ENCODE measurements at regions not wholly inside any gene's neighbourhood (a gene's known extent, or its start where the extent isn't known, plus 50 kb on each side); places are given as distances from the start of the nearest gene placed in this dataset.

DNA sequence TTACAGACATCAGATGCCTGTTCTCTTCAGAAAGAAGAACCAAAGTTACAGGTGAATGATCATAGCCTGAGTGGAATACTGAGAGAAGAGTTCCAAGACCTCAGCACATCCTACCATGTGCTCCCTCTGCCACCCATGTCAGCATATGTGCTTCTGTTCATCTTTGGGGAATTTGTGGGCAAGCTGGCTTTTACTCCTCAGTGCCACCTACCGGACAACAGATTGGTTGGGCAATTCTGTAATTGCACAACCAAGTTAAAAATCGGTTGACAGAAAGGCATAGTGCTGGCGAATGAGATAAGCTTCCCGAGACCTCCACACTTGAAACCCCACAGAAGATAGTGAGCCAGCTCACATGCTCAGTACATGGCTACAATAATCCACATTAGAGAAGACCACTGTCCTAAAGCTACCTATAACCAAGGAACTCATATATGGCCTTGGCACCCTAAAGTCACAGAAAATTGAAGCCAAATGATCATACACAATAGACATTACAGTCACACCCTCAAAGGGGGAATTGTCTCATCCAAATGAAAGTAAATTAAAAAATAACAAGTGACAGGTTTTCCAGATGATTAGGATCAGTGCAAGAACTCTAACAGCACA, 1238.0 kb upstream of the NUDT12 start:
- no peaks in the 10 kb centered on the region for H3K36me3 Mint-ChIP-seq
- no peaks in the 10 kb centered on the region for H3K9me3 ChIP-seq (ENCODE audit: low read length)
- POLR2A ChIA-PET: no interaction called here

DNA sequence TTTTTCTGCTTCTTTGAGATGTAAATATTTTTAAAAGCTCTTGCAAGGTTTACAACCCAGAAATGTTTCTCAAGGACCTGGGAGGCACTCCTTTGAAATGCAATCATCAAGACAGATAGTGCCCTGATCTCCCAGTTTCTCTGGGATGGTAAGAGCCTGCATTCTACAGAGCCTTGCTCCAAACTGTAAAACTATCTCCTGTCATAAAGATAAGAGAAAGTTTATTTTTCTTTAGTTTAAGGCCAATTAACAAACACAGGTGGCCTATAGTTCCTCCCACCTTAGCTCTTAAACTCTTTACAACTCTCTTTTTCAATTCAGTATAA, 1231.1 kb upstream of the NUDT12 start:
- Histone ChIP-seq H3K27ac (ENCODE audit: low read depth, low read length) (no peak overlapping the region), H3K36me3 (ENCODE audit: insufficient read depth, low read length) (no peaks in the 10 kb centered on the region), H3K27me3 (ENCODE audit: insufficient read depth, low read length, poor library complexity, severe bottlenecking) (no peaks in the 10 kb centered on the region), H3K4me3 (ENCODE audit: low read length) (no peak overlapping the region), H3K9me3 (ENCODE audit: low read length) (no peaks in the 10 kb centered on the region), H3K4me1 (ENCODE audit: insufficient read depth, low read length) (no peaks in the 10 kb centered on the region)
- no peak overlapping the region for H3K27ac Mint-ChIP-seq
- H3K27me3 Mint-ChIP-seq: no peaks in the 10 kb centered on the region
- POLR2A ChIA-PET: no interaction called here
- no peaks in the 10 kb centered on the region for H3K4me1 Mint-ChIP-seq
- DNase-seq: no peak
- CTCF ChIA-PET: no interaction called here
- H3K4me3 Mint-ChIP-seq: no peak overlapping the region
- H3K9me3 Mint-ChIP-seq: peaks cover 0 to 19% (median 5%) of the 10 kb centered on the region in 5 donors
- no peaks in the 10 kb centered on the region for H3K36me3 Mint-ChIP-seq

More for the DNA sequence above, 1238.0 kb upstream of the NUDT12 start:
- Mint-ChIP-seq H3K4me1 (no peaks in the 10 kb centered on the region), H3K27ac (no peak overlapping the region), H3K27me3 (no peaks in the 10 kb centered on the region), H3K4me3 (no peak overlapping the region), H3K9me3 (peaks cover 0 to 43% (median 8%) of the 10 kb centered on the region in 5 donors)
- Histone ChIP-seq H3K27me3 (ENCODE audit: insufficient read depth, low read length, poor library complexity, severe bottlenecking) (no peaks in the 10 kb centered on the region), H3K27ac (ENCODE audit: low read depth, low read length) (no peak overlapping the region), H3K4me1 (ENCODE audit: insufficient read depth, low read length) (no peaks in the 10 kb centered on the region), H3K4me3 (ENCODE audit: low read length) (no peak overlapping the region), H3K36me3 (ENCODE audit: insufficient read depth, low read length) (no peaks in the 10 kb centered on the region)
- no peak for DNase-seq
- CTCF ChIA-PET: no interaction called here

DNA sequence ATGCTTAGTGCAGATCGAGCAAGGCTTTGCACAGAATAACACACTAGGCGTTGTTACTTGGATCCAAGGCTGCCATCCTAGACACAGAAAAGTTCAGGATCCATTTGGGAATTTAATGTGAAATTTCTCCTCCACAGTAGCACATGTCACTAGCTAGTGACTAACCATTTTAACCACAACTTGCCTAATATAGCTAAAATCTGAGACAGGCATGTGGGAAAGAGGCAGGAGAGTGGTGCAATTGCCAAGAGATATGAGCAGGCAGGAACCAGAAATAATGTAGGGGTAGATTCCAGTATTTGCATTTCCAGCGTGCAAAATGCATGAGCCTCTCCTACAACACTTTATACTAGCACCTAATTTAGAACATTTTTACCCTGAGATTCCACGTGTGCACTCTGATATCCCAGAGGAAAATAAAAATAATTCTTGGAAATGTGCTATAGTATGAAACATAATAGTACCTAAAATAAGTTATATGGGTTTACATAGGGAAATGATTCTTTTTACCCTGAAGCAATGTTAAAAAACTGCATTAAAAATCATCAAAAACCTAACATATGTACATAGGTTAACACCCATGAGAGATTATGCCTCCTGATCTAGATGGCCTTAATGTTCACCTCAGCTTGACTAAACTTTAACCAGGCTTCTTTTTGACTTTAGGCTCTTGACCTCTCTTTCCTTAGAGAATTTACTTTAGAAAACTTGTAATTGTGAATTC, 1230.6 kb upstream of the NUDT12 start:
- H3K4me1 ChIP-seq (ENCODE audit: insufficient read depth, low read length): no peaks in the 10 kb centered on the region
- ChIA-PET CTCF (no interaction called here), POLR2A (no interaction called here)
- no peak for DNase-seq
- Mint-ChIP-seq H3K4me1 (no peaks in the 10 kb centered on the region), H3K4me3 (no peak overlapping the region), H3K27me3 (no peaks in the 10 kb centered on the region), H3K9me3 (peaks cover 0 to 20% (median 5%) of the 10 kb centered on the region in 5 donors), H3K27ac (no peak overlapping the region), H3K36me3 (no peaks in the 10 kb centered on the region)
- no peaks in the 10 kb centered on the region for H3K27me3 ChIP-seq (ENCODE audit: insufficient read depth, low read length, poor library complexity, severe bottlenecking)
- H3K27ac ChIP-seq (ENCODE audit: low read depth, low read length): no peak overlapping the region
- no peaks in the 10 kb centered on the region for H3K9me3 ChIP-seq (ENCODE audit: low read length)
- H3K36me3 ChIP-seq (ENCODE audit: insufficient read depth, low read length): no peaks in the 10 kb centered on the region
- H3K4me3 ChIP-seq (ENCODE audit: low read length): no peak overlapping the region

DNA sequence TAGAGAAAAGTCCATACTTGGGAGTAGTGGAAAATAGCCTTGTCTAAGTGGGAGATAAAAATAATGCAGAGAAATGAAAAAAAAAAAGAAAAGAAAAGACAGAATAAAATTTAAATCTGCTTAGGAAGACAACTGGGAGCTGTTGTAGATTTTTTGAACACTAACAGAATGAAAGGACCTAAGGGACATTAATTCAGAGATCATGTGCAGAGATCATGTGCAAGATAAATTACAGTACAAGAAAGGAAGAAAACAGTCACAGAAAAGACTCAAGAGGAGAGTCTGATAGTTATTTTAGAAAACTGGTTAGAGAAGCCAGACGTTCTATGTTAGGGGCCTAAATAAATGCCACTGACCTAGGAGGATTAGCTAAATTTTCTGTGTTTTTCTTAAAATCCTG, 1226.8 kb upstream of the NUDT12 start:
- Mint-ChIP-seq H3K36me3 (no peaks in the 10 kb centered on the region), H3K27ac (no peak overlapping the region), H3K4me3 (no peak overlapping the region), H3K4me1 (no peaks in the 10 kb centered on the region), H3K9me3 (peaks cover 2 to 18% (median 17%) of the 10 kb centered on the region in 5 donors), H3K27me3 (no peaks in the 10 kb centered on the region)
- Histone ChIP-seq H3K4me1 (ENCODE audit: insufficient read depth, low read length) (no peaks in the 10 kb centered on the region), H3K4me3 (ENCODE audit: low read length) (no peak overlapping the region), H3K27ac (ENCODE audit: low read depth, low read length) (no peak overlapping the region), H3K36me3 (ENCODE audit: insufficient read depth, low read length) (no peaks in the 10 kb centered on the region), H3K27me3 (ENCODE audit: insufficient read depth, low read length, poor library complexity, severe bottlenecking) (no peaks in the 10 kb centered on the region), H3K9me3 (ENCODE audit: low read length) (no peaks in the 10 kb centered on the region)
- DNase-seq: no peak
- ChIA-PET POLR2A (no interaction called here), CTCF (interaction anchor here (0.6 kb wide), 1 partner anchor 1397 kb away, joined by 3 read pairs; no protein-coding TSS in a partner anchor)

DNA sequence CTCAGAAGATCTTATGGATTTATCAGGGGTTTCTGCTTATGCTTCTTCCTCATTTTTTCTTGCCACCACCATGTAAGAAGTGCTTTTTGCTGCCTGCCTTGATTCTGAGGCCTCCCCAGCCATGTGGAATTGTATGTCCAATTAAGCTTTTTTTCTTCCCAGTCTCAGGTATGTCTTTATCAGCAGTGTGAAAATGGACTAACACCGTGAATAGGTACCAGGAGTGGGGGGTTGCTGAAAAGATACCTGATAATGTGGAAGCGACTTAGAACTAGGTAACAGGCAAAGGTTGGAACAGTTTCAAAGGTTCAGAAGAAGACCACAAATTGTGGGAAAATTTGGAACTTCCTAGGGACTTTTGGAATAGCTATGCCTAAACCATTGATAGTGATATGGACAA, 1222.5 kb upstream of the NUDT12 start:
- POLR2A ChIA-PET: no interaction called here
- H3K4me3 Mint-ChIP-seq: no peak overlapping the region
- CTCF ChIA-PET: no interaction called here

DNA sequence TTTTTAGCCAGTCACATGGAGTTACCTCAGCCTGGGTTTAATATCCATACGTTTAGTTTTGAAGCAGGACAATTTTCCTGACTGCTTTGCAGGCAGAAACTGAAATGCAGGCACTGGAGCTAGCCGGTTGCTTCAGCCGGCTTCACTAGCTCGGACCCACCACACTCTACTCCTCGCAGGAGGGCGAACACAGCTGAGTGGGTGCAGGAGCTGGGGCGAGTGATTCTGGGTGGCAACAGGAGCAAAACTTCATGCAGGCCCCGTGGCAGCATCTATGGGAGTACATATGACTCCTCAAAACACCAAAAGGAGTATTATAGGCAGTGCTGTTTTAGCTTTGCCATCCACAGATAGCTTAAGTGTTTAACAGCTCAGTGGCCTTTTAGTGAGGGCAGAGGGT, 1211.8 kb upstream of the NUDT12 start:
- no peak overlapping the region for H3K4me3 Mint-ChIP-seq
- no peak overlapping the region for H3K27ac Mint-ChIP-seq
- H3K4me3 ChIP-seq (ENCODE audit: low read length): no peak overlapping the region
- no peaks in the 10 kb centered on the region for H3K4me1 Mint-ChIP-seq
- CTCF ChIA-PET: no interaction called here
- no peaks in the 10 kb centered on the region for H3K27me3 Mint-ChIP-seq
- no peak for DNase-seq
- H3K4me1 ChIP-seq (ENCODE audit: insufficient read depth, low read length): no peaks in the 10 kb centered on the region
- peaks cover 0 to 11% (median 4%) of the 10 kb centered on the region in 5 donors for H3K9me3 Mint-ChIP-seq
- H3K27me3 ChIP-seq (ENCODE audit: insufficient read depth, low read length, poor library complexity, severe bottlenecking): no peaks in the 10 kb centered on the region
- POLR2A ChIA-PET: no interaction called here
- no peak overlapping the region for H3K27ac ChIP-seq (ENCODE audit: low read depth, low read length)
- no peaks in the 10 kb centered on the region for H3K9me3 ChIP-seq (ENCODE audit: low read length)
- no peaks in the 10 kb centered on the region for H3K36me3 Mint-ChIP-seq
- no peaks in the 10 kb centered on the region for H3K36me3 ChIP-seq (ENCODE audit: insufficient read depth, low read length)

More for the DNA sequence above, 1222.5 kb upstream of the NUDT12 start:
- DNase-seq: no peak
- Mint-ChIP-seq H3K9me3 (peaks cover 2 to 27% (median 16%) of the 10 kb centered on the region in 5 donors), H3K27ac (no peak overlapping the region), H3K36me3 (no peaks in the 10 kb centered on the region), H3K27me3 (no peaks in the 10 kb centered on the region), H3K4me1 (no peaks in the 10 kb centered on the region)
- no peaks in the 10 kb centered on the region for H3K36me3 ChIP-seq (ENCODE audit: insufficient read depth, low read length)
- no peaks in the 10 kb centered on the region for H3K4me1 ChIP-seq (ENCODE audit: insufficient read depth, low read length)
- H3K9me3 ChIP-seq (ENCODE audit: low read length): no peaks in the 10 kb centered on the region
- no peak overlapping the region for H3K27ac ChIP-seq (ENCODE audit: low read depth, low read length)
- no peak overlapping the region for H3K4me3 ChIP-seq (ENCODE audit: low read length)
- H3K27me3 ChIP-seq (ENCODE audit: insufficient read depth, low read length, poor library complexity, severe bottlenecking): no peaks in the 10 kb centered on the region

DNA sequence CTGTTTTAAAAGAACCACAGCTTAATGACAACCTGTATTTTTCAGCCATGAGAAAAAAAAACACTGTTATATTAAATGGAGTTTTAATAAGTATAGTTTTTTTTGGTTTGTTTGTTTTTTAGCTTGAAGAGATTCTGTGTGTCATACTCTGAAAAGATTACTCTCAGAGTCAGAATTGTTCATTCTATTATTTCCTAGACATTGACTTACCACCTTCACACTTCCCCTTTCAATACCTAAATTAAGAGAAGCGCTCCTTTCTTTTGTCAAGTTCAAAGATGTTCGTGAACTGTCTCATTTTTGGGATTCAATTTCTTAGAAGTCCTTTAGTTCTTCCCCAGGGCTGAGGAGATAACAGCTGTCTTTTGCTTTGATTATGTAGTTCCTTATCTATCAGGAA, 1201.6 kb upstream of the NUDT12 start:
- Histone ChIP-seq H3K36me3 (ENCODE audit: insufficient read depth, low read length) (no peaks in the 10 kb centered on the region), H3K9me3 (ENCODE audit: low read length) (no peaks in the 10 kb centered on the region), H3K4me3 (ENCODE audit: low read length) (no peak overlapping the region), H3K27ac (ENCODE audit: low read depth, low read length) (no peak overlapping the region), H3K27me3 (ENCODE audit: insufficient read depth, low read length, poor library complexity, severe bottlenecking) (no peaks in the 10 kb centered on the region), H3K4me1 (ENCODE audit: insufficient read depth, low read length) (no peaks in the 10 kb centered on the region)
- Mint-ChIP-seq H3K27me3 (no peaks in the 10 kb centered on the region), H3K4me1 (no peaks in the 10 kb centered on the region), H3K27ac (no peak overlapping the region), H3K4me3 (no peak overlapping the region), H3K9me3 (peaks cover 0 to 15% (median 5%) of the 10 kb centered on the region in 5 donors), H3K36me3 (no peaks in the 10 kb centered on the region)
- DNase-seq: no peak
- ChIA-PET POLR2A (no interaction called here), CTCF (no interaction called here)

DNA sequence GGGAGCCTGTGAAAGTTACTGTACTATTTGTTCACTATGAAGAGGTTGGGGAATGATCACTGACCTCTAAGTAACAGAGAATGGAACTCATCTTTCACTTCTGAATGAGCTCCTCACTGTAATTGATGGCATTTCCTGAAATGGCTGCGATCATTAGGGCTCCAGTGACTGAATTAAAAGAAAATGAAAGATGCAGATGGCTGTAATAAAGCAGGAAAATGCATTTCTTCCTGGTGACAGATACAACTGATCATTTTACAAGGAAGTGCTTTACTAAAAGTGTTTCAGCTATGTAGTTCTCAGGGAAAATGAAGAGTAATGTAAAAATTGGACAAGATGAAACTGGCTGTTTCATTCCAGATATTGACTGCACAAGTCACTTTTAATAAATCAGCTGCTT, 1200.6 kb upstream of the NUDT12 start:
- Histone ChIP-seq H3K4me1 (ENCODE audit: insufficient read depth, low read length) (no peaks in the 10 kb centered on the region), H3K36me3 (ENCODE audit: insufficient read depth, low read length) (no peaks in the 10 kb centered on the region), H3K27me3 (ENCODE audit: insufficient read depth, low read length, poor library complexity, severe bottlenecking) (no peaks in the 10 kb centered on the region), H3K9me3 (ENCODE audit: low read length) (no peaks in the 10 kb centered on the region), H3K4me3 (ENCODE audit: low read length) (no peak overlapping the region), H3K27ac (ENCODE audit: low read depth, low read length) (no peak overlapping the region)
- H3K4me3 Mint-ChIP-seq: no peak overlapping the region
- no peaks in the 10 kb centered on the region for H3K36me3 Mint-ChIP-seq
- H3K4me1 Mint-ChIP-seq: no peaks in the 10 kb centered on the region
- H3K27me3 Mint-ChIP-seq: no peaks in the 10 kb centered on the region
- peaks cover 0 to 19% (median 4%) of the 10 kb centered on the region in 5 donors for H3K9me3 Mint-ChIP-seq
- ChIA-PET CTCF (no interaction called here), POLR2A (no interaction called here)
- no peak for DNase-seq
- no peak overlapping the region for H3K27ac Mint-ChIP-seq

Measured in CD8-positive, alpha-beta memory T cell (primary cell).